ENCODE measurements at regions not wholly inside any gene's neighbourhood (a gene's known extent, or its start where the extent isn't known, plus 50 kb on each side); places are given as distances from the start of the nearest gene placed in this dataset.

DNA sequence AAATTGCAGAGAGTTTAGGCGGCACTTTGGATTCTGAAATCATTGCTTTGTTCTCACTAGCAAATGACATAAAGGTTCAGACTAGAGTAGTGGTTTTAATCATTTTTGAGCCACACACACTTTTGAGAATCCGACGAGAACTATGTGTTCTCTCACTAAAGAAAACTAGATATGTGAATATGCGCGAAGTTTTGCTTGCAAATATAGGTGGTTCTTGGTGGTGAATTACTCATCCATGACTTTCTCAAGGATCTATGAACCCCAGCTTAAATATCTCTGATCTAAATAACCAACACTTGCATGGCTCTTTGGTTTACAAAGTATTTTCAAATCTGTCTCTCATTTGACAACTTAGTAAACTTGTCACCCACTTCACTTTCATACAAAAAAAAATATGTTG is 54.8 kb downstream of the NOG start:
- DNase-seq: no peak

DNA sequence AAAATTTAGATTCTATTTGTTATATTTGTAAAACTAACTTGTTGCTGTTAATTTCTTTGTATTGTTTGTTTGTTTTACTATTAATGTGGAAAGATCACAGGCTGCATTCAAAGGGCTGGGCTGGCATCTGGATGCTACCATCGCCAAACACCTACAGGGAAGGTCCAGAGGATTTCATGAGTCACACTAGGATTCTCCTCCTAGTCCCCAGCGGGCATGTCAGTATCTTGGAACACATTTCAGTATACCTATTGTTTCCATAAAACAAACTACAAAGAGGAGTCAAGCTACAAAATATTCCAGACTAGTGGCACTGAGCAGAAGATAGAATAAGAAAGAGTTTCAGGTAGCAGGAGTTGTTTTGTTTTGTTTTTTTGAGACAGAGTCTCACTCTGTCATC is 55.3 kb downstream of the NOG start:
- no peak for DNase-seq

DNA sequence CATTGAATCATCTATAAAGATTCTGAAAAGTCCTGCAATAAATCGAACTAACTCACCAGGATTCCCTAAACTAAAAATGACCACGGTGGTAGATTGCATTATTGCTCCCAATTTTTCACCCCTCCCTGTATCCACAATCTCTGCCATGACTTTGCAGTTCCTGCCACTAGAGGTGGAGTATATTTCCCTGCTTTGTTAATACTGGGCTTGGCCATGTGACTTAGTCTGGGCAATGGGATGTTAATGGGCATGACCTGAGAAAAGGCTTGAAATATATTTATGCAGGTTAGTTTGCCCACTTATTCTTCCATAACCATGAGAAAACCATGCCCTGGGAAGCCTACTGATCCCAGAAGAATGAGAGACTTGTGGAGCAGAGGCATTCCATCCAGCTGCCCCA is 59.1 kb downstream of the NOG start:
- no peak for DNase-seq

DNA sequence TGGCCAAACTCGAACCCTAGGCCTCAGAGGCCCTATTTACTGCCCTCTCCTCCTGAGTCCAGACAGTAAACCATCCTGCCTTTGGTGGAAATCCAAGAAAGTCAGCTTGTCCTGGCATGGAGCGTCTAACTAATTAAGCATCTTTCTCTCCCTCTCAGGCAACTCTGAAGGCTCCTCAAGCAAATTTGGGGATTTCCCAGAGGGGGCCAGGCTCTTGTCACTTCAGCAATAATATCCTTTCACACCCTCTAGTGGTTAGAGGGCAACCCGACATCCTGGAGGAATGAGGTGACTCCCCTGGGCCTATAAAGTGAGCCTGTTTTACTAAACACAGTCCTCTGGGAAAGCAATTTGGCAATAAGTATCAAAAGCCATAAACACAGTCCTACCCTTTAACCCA is 60.4 kb downstream of the NOG start:
- peak; percentile 36 for DNase-seq

DNA sequence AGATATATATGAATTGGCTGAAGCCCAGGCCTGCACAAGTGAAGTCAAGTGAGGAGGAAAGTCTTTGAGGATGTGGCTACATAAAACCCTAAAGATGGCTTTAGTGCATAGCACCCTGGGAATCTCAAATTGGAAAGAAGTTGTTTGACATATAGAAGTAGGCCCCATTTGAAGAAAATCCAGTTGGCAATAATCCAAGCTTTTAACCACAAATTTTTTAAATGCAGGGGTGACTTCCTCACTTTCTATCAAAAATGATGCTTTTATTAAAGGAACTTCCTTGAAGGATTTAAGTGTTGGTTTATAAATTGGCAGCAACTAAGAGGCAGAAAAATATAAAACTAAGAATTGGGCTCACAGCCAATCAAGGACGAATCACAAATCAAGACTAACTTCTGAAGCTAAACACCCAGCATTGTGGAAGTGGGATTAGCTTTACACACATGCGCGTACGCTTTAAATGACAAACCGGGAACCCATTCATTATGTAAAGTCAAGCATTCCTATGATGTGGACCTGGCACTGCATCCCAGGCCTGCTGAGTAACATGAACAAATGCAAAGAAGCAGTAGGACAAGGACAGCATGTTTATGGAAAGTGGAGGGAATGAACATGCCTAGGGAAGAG is 63.3 kb downstream of the NOG start:
- no peak for DNase-seq

DNA sequence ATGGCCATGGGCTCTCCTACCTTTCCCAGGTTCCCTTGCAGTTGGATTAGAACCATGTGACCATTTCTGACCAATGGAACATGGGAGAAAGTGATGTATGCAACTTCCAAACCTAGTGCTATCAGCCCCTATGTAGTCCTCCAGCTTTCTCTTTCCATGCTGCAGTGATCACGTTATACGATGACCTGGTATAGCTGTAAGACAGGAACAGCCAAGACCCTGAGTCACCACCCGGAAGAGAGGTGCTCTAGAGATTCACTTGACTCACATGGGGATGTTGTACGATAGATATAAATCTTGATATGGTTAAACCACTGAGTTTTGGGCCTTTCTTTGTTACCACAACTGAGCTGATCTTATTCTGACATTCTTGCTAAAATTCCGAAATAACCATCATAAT is 65.1 kb downstream of the NOG start:
- DNase-seq: no peak

DNA sequence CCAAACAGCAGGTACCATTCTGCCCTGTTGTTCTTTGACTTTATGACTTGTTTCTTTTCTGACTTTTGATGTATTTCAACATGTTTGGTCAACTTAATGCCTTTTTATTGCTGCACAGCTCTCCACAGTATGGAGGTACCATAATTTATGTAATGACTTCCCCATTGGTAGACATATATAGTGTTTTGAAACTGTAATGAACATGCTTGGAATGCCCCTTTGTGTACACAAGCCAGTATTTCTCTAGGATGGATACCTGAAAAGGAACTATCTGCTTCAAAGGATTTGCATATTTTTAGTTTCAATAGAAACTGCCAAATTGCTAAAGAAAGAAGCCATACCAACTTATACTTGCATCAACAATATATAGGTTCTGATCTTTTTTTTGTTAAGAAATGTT is 66.1 kb downstream of the NOG start:
- no peak for DNase-seq

DNA sequence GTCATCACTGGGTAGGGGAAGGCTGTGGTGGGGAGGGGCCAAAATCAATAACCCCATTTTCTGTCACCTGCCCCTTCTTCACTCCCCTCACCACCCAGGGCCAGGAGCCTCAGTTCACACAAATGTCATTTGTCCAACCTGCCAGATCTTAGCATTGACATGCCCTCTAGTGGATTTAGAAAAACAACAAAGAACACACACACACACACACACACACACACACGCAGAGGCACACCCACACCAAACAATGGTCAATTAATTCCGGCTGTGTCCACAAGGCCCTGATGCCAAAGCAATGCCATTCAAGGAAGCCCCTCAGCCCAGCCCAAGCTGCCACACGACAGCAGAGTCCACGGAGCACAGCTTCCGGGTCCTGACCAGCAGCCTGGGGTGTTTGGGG is 68.4 kb downstream of the NOG start:
- DNase-seq: no peak

DNA sequence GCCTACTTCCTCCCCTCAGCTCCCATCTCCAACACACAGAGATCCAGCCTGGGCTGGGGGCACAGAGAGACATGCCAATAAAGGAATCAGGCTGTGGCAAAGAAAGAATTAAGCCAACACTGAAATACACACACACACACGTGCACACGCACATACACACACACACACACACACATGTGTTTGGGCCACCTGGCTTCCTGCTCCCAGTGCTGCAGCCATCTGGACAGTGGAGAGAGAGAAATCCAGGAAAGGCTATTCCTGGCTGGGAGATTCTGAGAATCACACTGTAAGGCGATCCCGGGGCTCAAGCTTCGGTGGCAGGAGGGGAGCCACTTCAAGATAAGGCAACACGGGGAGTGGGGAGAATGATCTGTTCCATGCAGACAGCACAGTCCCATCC is 72.4 kb downstream of the NOG start:
- no peak for DNase-seq

DNA sequence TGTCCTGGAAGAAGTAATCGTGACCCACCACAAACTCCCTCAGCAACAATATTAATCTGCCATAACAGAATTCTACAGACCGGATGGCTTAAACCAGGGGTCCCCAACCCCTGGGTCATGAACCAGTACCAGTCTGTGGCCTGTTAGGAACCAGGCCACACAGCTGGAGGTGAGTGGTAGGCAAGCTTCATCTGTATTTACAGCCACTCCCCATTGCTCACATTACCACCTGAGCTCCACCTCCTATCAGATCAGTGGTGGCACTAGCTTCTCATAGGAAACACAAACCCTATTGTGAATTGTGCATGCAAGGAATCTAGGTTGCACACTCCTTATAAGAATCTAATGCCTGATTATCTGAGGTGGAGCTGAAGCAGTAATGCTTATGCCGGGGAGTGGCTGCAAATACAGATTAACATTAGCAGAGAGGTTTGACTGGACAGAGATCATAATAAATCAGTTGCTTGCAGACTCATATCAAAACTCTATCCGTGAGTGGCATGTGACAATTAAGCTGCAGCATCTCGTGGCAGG is 74.5 kb downstream of the NOG start:
- DNase-seq: no peak

DNA sequence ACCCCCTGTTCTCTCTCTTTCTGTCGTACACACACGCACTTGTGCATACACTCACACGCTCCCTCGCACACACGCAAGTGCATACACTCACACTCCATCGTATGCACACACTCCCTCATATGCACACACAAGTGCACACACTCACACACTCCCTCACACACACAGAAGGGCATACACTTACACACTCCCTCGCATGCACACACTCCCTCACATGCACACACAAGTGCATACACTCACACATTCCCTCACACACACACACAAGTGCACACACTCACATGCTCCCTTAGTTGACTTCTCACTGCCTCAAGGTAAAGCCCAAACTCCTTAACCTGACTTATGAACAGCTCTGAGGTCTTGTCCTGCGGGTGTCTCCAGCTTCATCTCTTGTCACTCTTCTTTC is 78.7 kb downstream of the NOG start:
- DNase-seq: no peak

DNA sequence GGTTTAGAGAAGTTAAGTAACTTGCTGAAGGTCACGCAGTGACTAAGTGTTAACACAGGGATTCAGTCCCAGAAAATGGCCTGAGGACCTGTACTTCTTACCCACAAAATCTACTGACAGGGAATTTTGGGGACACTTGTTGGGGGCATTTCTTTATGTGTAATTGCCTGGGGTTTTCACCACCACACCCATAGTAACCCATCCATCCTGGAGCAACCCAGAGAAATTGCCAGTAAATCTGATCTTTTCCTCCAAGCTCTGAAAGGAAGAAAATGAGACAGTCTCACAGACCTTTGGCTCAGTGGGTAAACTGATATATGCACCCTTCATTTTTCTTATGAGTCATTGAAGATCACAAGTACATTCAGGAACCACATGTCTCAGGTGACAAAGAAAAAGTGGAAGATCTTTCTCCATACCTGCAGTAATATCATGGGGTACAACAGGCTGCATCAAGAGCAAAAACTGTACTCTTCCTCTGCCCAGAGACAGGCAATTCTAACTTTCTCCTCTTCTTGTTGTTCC is 81.0 kb downstream of the NOG start:
- no peak for DNase-seq

DNA sequence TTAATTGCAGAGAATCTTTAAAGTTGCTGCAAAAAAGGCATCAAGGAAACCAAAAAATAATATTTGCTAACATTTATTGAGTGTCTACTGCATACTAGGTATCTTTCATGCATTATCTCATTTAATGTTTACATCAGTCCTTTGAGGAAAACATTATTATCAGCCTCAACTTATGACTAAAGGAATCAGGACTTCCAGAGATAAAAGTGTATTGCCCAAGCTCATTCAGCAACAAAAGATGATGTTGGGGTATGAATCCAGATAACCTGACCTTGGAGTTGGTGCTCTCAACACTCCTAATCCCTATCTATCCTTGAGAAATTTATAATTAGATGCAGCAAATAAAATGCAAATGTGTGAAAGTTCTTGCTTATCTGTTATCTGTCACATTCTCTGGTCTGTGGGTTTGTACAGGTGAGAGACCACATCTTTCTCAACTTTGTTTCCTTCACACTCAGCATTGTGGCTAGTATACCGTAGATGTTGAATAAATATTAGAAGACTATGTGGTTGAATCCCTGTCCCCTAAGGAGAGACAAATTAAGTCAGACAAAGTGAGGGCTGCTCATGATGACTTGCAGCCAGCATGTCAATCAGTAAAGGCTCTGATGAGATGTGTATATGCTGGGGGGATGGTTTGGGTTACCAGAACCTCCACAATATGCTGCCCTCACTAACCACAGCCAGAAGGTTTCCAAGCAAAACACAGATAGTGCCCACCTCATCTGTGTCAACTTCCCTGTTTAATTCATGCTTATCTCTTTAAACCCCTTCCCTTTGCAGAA is 82.6 kb downstream of the NOG start:
- no peak for DNase-seq

DNA sequence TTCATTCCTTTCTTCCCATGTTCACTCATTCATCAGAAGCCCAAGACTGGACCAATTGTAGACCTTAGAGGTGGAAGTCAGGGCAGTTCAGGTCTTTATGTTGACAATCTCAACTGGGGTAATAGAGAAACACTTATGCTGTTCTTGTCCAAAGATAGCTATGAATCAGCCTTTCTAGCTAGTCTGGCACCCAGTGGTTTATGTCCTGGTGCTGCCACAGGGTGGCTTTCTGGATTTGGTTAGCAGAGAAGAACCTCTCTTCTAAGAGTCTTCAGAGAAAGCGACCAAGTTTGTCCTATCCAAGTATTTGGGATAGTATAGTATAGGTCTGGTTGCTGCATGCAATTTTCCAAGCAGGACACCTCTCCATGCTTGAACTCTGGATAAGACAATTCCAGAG is 83.3 kb downstream of the NOG start:
- no peak for DNase-seq

DNA sequence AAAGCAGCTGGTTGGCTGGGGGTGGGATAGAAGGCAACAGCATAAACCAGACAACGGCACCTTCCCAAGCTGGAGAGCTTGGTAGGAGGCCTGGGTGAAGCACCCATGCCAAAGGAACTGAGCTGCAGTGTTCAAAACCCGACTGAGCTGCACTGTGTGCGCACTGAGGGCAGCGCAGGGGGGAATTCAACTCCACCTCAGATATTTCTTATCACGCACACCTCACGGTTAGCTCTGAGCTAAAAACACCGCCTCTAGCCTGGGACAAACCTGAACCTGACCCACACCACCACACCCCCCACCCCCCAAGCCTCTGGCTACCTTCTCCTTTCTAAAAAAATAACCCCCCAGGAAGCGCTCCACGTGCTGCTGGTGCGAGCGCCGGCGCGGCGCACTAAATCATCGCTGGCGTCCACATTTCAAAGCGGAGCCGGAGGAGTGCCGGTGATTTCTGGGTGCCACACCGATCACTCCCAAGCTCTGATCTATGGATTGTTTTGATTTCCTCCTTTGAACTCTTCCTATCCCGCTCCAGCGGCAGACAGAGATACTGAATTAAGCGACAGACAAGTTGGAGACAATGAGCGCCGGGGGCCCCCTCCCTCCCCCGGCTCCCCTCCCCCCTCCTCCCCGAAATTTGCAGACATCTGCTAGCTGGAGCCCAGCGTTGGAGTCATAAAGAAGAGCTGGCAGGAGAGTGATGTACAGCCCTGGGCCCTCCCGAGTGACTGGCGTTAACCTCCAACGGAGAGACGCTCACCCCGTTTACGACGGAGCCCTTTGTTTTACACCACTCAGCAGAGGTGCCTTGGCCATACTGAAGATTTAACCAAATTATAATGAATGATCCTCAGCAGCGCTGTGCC is 85.0 kb downstream of the NOG start:
- DNase-seq: peak; percentile 61

DNA sequence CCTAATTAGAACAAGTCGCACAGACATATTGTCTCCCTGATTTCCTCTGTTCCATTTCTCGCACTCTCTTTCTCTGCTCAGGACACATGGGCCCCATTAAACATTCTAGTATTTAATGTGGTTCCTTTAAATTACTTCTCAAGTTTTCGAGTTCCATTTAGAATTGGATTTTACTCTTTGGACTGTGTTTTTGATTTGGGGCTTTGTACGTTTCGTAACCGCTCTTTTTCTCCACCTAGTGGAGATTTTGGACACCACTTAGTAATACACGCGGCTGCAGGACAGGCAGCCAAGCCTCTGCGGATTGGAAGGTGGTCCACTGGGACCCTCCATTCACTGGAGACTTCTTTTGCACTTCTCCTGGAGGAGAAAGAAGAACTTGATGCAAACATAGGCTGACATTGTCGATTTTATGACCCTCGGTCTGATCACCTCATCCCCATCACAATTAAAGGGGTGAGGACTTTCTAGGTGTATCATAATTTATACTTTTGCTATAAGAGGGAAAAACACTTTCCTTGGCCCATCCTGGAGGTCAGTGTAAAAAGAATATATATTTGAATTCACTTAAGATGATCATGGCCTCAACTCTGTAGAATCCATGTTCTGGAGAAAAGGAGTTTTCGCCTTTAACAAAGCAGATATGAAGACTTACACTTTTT is 85.7 kb downstream of the NOG start:
- peak; percentile 60 for DNase-seq

DNA sequence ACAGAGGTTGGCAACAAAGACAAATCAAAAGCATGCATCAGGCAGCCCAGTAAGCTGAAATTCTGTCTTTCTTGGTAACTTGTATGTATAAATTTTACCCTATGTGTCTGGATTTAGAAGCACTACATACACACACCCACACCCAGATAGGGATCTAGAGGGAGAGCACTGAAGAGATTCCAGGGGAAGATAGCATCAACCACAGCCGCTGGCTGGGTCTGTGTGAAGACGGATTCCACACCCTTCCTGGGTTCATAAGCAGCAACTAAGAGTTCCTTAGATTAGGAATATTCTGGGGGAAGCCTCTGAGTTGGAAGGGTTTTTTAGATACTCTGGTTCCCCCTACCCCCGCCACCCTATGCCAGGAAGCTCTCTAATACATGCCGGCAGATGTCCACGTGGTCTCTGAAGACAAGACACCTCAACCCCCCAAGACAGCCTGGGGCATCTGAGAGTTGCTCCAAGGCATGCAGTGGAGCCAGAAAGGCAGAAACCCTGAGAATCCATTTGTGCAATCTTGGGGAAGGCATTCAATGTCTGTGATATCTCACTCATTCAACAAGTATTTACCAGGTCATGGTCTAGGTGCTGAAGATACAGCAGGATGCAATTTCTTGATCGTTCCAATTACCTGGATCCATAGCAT is 86.4 kb downstream of the NOG start:
- DNase-seq: no peak

DNA sequence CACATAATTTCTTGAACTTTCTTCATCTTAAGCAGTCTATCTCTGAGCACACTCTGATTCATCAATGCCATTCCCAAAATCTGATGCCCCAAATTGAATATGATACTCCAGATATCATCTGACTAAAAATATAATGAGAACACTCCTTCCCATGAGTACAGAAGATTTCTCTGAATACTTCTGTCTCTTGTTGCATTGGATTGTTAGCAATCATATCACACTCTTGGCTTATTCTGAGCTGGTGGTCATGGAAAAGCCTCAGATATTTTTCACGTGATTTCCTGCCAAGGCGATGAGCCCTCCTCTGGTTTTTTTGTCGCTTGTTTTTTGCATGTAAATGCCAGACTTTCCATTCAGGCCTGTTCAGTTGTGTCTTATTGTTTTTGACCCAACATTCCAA is 87.2 kb downstream of the NOG start:
- DNase-seq: no peak

DNA sequence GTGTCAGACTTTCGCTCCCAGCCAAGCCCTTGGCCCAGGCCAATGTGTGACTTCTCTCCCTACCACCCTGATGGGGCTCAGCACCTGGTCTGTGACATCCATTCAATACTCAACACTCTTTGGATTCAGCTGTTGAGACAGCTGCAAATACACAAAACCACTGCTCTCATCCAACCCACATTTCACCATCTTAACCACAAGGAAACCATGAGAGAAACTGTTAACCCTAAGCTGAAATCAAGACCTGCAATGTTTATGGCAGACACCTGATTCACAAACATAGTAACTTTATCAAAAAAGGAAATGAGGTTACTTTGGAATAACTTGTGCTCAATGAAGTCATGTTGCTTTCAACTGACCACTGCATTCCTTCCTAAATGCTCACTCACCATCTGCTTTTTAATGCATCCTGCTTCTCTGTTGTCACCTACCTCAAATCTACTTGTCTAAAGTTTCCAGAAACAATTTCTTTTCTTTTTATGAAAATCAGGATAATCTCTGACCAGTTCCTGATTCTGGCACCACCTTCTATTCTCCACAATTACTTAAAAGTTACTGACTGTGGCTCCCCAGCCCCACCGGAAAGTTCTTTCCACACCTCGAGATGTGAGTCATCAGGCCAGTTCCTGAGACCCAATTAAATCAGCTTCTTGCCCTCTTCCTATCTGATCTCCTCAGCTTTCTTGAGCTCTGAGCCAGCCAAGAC is 88.2 kb downstream of the NOG start:
- no peak for DNase-seq

DNA sequence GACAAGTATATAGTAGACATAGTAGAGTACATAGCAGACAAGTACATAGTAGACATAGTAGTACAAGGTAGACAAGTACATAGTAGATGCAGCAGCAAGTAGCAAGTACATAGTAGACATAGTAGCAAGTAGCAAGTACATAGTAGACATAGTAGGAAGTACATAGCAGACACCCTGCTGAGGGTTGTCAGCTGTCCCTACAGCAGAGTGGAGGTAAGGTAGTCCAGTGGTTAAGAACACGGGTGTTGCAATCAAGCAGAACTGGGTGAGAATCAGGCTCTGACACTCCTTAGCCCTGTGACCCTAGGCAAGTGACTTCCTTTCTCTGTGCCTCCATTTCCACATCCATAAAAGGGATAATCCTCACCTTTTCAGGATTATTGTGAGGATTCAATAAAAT is 94.7 kb downstream of the NOG start:
- DNase-seq: no peak

DNA sequence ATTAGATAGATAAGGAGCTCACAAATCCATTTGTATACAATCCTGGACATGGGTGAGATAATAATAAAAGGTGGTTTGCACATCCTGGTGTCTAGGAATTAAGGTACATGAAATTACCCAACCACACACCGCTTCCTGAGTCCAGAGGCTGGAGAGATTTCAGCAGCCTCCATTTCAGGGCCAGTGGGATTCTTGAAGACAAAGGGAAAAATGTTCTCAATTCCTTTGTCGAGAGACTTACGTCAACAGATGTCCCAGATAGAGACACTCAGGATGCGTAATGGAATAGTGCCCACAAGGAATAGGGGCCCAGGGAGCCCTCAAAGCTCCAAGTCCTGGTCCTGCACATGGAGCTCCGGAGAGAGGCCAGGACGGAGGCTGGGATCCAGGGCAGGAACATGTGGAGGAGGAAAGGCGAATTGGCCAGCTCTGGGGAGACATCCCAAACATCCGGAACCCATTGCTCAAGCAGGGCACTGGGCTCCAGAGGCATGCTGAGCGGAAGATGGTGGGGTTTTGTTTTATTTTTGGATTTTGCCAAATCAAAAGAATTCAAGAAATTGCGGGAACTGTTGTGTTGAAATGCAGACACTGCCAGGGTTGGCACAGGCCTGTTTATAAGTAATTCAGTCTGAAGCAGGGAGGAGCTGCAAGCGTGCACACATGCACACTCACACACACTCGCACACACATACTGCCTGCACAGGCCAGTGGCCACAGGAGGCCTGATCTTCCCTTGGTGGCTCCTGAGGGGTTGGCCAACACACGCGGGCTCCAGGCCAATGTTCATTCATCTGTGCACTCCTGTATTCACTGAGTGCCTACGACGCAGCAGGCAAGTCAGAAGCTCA is 97.2 kb downstream of the NOG start:
- DNase-seq: peak; percentile 24
